ENCODE measurements at regions not wholly inside any gene's neighbourhood (a gene's known extent, or its start where the extent isn't known, plus 50 kb on each side); places are given as distances from the start of the nearest gene placed in this dataset.

- Histone ChIP-seq H2AFZ (ENCODE audit: low read length) (no peak overlapping the region), H3K4me2 (ENCODE audit: insufficient read depth, low read length) (no peak overlapping the region), H3K27ac (ENCODE audit: low read depth, low read length) (no peak overlapping the region), H3K79me2 (ENCODE audit: insufficient read depth, low read length) (no peaks in the 10 kb centered on the region), H3K27me3 (ENCODE audit: insufficient read depth, low read length) (no peaks in the 10 kb centered on the region), H3K36me3 (ENCODE audit: insufficient read depth, low read length) (no peaks in the 10 kb centered on the region), H3K4me3 (ENCODE audit: insufficient read depth, low read length) (no peak overlapping the region), H3K4me1 (ENCODE audit: insufficient read depth, low read length) (no peaks in the 10 kb centered on the region), H4K20me1 (ENCODE audit: insufficient read depth, low read length) (no peaks in the 10 kb centered on the region), H3K9me3 (ENCODE audit: low read depth, low read length) (no peaks in the 10 kb centered on the region)
- DNase-seq (ENCODE audit: insufficient read length, low spot score, missing footprints): no peak
- no peak for TF ChIP-seq CTCF (IDR thresholded peaks at IDR 0.05; ENCODE audit: extremely low read depth, low read depth, low read length)
Observed at GRCh38 chr1:87812871-87813577, 484.3 kb downstream of the LMO4 start.

GRCh38 chr1:87814573-87814972 lies 485.9 kb downstream of the LMO4 start:
- Histone ChIP-seq H3K4me3 (ENCODE audit: insufficient read depth, low read length) (no peak overlapping the region), H3K27ac (ENCODE audit: low read depth, low read length) (no peak overlapping the region), H4K20me1 (ENCODE audit: insufficient read depth, low read length) (no peaks in the 10 kb centered on the region), H3K36me3 (ENCODE audit: insufficient read depth, low read length) (no peaks in the 10 kb centered on the region), H3K27me3 (ENCODE audit: insufficient read depth, low read length) (no peaks in the 10 kb centered on the region), H3K79me2 (ENCODE audit: insufficient read depth, low read length) (no peaks in the 10 kb centered on the region), H3K4me2 (ENCODE audit: insufficient read depth, low read length) (no peak overlapping the region), H2AFZ (ENCODE audit: low read length) (no peak overlapping the region), H3K9me3 (ENCODE audit: low read depth, low read length) (no peaks in the 10 kb centered on the region), H3K4me1 (ENCODE audit: insufficient read depth, low read length) (no peaks in the 10 kb centered on the region)
- no peak for TF ChIP-seq CTCF (IDR thresholded peaks at IDR 0.05; ENCODE audit: extremely low read depth, low read depth, low read length)
- no peak for DNase-seq (ENCODE audit: insufficient read length, low spot score, missing footprints)

GRCh38 chr1:87816646-87817045 lies 488.0 kb downstream of the LMO4 start:
- Histone ChIP-seq H3K27ac (ENCODE audit: low read depth, low read length) (no peak overlapping the region), H3K27me3 (ENCODE audit: insufficient read depth, low read length) (no peaks in the 10 kb centered on the region), H3K4me1 (ENCODE audit: insufficient read depth, low read length) (no peaks in the 10 kb centered on the region), H3K9me3 (ENCODE audit: low read depth, low read length) (no peaks in the 10 kb centered on the region), H4K20me1 (ENCODE audit: insufficient read depth, low read length) (no peaks in the 10 kb centered on the region), H3K4me3 (ENCODE audit: insufficient read depth, low read length) (no peak overlapping the region), H2AFZ (ENCODE audit: low read length) (peak overlapping the region; percentile 14), H3K4me2 (ENCODE audit: insufficient read depth, low read length) (no peak overlapping the region), H3K36me3 (ENCODE audit: insufficient read depth, low read length) (no peaks in the 10 kb centered on the region), H3K79me2 (ENCODE audit: insufficient read depth, low read length) (no peaks in the 10 kb centered on the region)
- no peak for DNase-seq (ENCODE audit: insufficient read length, low spot score, missing footprints)
- TF ChIP-seq CTCF (IDR thresholded peaks at IDR 0.05; ENCODE audit: extremely low read depth, low read depth, low read length): no peak

GRCh38 chr1:87820668-87821334 lies 492.1 kb downstream of the LMO4 start:
- Histone ChIP-seq H3K9me3 (ENCODE audit: low read depth, low read length) (no peaks in the 10 kb centered on the region), H3K79me2 (ENCODE audit: insufficient read depth, low read length) (no peaks in the 10 kb centered on the region), H3K36me3 (ENCODE audit: insufficient read depth, low read length) (no peaks in the 10 kb centered on the region), H3K27ac (ENCODE audit: low read depth, low read length) (no peak overlapping the region), H3K4me3 (ENCODE audit: insufficient read depth, low read length) (no peak overlapping the region), H3K4me2 (ENCODE audit: insufficient read depth, low read length) (no peak overlapping the region), H2AFZ (ENCODE audit: low read length) (peak overlapping the region; percentile 8), H3K27me3 (ENCODE audit: insufficient read depth, low read length) (no peaks in the 10 kb centered on the region), H3K4me1 (ENCODE audit: insufficient read depth, low read length) (no peaks in the 10 kb centered on the region), H4K20me1 (ENCODE audit: insufficient read depth, low read length) (no peaks in the 10 kb centered on the region)
- no peak for TF ChIP-seq CTCF (IDR thresholded peaks at IDR 0.05; ENCODE audit: extremely low read depth, low read depth, low read length)
- DNase-seq (ENCODE audit: insufficient read length, low spot score, missing footprints): no peak

Data from osteoblast (primary cell).